GM08714 (cell line): ENCODE measurements at regions not wholly inside any gene's neighbourhood (a gene's known extent, or its start where the extent isn't known, plus 50 kb on each side); places are given as distances from the start of the nearest gene placed in this dataset.

Experiments
- H3K4me3 ChIP-seq: fragments of 200-500 bp; sonication (Bioruptor generic); 2 replicates; pipeline ENCODE4 v1.5.1; 2014; ENCODE audit warnings: mild to moderate bottlenecking, low read length, inconsistent platforms
- ZNF274 ChIP-seq: IDR thresholded peaks from 2 replicates; pipeline ENCODE4 v1.6.1; 2012; ENCODE audit warnings: mild to moderate bottlenecking, low read depth, low read length

DNA sequence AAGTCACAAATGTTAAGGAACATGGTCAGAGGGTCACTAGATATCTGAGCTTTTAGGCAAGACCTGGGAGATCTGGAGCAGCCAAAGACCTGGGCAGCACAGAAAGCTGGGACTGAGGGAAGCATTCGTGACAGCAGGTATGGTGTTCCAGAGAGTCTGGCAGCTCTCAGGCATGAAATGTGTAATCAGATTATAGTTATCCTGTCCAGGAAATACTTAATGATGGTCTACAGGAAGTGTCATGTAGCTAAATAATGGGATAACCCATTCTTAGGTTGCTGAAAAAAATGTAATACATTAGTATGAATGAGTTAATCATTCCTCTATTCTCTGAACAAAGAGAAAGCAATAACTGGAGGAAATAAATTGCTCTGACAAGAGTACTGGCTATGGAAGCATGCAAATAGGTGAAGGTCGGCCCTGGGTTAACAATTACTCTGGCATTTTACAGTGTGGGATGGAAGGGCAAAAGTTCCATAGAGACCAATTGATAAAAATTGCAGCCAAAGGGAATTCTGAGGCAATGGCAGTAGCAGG is 740.5 kb downstream of the CBLN4 start:
- TF ChIP-seq ZNF274 = no peak
- H3K4me3 ChIP-seq = no peak overlapping the region

DNA sequence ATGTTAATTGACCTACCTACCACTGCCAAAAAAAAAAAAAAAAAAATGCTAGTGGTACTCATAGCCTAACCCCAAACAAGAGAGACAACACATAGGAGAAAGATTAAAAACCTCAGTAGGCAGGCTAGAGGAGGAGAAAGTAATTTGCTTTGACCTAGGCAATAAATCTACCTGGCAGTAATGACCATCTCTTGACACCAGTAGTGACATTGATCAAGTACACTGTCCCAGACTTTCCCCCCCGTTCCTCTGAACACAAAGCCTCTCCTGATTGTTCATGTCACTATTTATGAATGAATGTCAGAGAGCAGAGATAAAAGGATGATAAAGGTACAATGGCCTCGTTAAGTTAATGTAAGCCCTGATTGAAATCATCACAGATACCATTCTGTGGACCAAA is 746.8 kb downstream of the CBLN4 start:
- H3K4me3 ChIP-seq = no peak overlapping the region
- TF ChIP-seq ZNF274 = no peak

DNA sequence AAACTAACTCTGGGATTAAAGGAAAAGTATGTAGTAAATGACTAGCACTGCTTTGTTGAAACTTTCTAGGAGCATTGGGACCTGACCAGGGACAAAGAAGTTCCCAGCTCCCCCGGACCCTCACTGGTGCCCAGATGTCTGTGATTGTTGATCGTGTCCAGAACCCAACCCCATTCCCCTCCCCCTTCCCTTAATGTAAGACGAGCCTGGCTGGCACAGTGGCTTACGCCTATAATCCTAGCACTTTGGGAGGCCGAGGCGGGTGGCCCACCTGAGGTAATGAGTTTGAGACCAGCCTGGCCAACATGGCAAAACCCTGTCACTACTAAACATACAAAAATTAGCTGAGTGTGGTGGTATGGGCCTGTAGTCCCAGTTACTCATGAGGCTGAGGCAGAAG is 750.3 kb downstream of the CBLN4 start:
- no peak overlapping the region for H3K4me3 ChIP-seq
- no peak for TF ChIP-seq ZNF274

DNA sequence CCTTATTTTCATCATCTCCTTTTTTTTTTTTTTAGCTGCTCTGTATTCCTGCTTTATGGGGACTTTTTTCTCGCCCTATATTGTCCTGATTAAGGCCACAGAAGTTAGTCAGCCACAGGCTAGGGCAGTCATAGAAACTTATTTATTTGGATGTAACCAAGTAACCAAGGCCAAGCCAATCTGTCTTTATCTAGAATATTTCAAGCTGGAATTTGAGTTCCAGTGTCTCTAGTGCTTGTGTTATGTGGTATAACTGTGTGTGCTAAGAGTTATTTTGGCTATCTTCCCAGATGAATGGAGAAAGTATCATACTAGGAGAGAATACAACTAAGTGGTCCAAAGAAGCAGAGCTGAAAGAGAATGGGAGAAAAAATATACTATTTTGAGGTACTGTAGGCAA is 751.5 kb downstream of the CBLN4 start:
- no peak overlapping the region for H3K4me3 ChIP-seq
- no peak for TF ChIP-seq ZNF274

DNA sequence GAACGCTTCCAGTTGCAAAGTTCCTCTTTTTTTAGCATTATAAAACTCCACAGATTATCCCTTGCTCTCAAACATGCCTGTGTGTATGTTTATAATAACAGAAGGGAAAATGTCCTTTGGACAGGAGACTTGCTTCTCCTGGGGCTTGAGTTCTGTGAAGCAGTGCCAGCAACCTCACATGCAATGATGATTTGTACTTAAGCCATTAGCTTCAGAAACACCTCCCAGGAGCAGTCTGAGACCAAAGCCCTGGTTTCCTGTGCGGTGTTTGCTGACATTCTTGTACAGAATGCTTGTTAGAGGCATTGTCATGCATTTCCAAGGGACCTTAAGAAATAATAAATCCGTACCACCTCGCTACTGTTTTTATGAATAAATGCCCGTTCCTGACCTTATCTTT is 752.8 kb downstream of the CBLN4 start:
- no peak for TF ChIP-seq ZNF274
- no peak overlapping the region for H3K4me3 ChIP-seq

DNA sequence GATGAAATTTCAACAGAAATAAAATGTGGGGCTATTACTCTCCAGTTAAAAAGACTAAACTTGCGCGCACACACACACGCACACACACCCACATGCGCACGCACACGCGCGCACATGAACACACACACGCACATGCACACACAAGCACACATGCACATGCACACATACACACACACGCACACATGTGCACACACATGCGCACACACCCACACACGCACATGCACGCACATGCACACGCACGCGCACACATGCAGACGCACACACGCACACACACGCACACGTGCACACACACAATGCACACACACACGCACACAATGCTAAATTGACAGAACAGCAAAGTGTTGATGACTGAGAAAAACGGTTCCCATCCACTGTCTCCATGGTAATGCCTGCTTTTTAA is 754.1 kb downstream of the CBLN4 start:
- no peak for TF ChIP-seq ZNF274

DNA sequence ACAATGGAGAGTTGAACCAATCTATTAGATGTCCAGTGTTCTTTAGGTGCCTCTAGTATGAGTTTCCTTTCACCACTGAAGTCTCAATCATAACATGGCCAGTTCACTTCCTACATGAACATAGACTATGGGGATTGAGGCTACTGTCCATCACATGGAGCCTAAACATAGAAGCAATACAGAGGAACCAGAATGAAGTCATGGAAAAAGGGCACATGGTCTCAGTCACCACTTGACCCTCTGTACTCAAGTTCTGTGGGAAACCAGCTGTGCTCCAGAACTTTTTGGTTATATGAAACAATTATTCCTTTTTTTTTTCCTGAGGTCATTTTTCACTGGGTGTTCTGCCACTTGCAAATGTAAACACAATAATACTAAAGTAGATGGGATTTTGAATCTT is 762.5 kb downstream of the CBLN4 start:
- no peak overlapping the region for H3K4me3 ChIP-seq
- TF ChIP-seq ZNF274 = no peak

More for the DNA sequence above, 754.1 kb downstream of the CBLN4 start:
- no peak overlapping the region for H3K4me3 ChIP-seq

DNA sequence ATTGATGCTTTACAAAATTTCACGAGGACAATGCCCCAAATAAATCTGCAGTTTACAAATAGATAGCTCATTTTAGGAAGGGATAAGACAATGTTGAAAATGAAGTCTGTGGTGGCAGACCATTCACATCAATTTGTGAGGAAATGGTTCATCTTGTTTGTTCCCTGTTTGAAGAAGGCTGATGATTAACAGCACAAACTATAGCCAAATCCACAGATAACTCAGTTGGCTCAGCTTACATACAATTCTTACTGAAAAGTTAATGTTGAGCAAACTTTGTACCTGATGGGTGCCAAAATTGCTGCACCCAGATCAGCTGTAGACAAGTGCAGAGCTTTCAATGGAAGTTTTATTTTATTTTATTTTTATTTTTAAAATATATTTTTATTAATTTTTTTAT is 763.9 kb downstream of the DOK5 start:
- TF ChIP-seq ZNF274 = no peak
- H3K4me3 ChIP-seq = no peak overlapping the region

DNA sequence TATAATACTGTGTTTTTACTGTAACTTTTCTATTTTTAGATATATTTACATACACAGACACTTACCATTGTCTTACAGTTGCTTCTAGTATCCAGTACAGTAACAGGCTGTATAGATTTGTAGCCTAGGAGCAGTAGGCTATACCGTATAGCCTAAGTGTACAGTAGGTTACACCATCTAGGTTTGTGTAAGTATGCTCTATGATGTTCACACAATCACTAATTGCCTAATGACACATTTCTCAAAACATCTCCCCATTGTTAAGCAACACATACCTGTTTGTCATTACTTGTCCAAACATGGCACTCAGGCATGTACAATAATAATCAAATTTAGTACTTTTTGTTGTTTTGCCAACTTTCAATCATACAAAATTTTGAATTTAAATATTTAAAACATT is 757.3 kb downstream of the DOK5 start:
- TF ChIP-seq ZNF274 = no peak
- no peak overlapping the region for H3K4me3 ChIP-seq

DNA sequence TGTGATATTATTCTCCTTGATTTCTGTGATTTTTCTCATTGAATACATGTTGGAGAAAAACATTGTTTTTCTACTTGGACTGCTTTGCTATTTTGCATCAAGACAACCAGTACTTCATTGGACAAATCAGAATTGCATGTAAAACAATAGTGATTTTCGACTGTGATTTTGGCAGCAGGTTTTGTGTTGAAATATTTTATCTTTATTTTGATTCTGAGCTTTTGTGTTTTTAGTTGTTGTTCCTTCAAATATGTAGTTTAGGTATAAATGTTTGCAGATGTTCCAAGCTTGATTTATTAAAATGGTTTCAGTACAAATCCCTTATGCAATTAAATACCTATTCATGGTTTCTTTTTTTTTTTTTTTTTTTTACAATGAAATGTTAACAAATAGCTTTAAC is 754.1 kb downstream of the DOK5 start:
- no peak for TF ChIP-seq ZNF274

DNA sequence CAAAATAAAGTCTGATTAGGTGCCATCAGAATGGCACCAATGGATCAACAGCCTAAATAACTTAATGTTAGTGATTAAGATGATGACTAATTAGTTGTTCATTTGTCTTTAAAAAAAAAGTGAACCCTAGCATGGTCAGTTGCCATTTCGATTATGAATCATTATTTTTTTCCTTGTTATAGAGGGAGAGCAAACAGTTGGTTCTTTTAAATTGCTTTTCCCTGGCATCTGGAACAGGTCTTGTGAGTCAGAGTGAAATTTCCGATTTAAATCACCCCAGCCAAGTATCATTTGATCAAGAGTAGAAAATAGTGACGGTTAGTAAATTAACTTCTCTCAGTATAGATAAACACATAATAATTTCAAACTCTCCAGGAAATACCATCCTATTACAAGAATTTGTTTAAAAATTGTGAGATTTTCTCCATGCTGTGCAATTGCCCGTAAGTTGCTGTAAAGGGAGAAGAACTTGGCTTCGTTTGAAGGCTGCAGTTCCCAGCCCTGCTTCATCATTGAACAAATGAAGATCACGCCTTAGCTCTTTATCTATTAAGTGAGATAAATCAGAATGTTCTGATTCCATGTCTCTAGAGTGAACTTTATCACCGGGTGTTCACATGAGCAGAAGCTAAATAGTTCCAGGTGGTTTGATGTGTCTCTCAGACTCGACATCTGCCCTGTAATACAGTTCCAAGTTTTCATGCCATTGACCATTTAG is 741.3 kb downstream of the DOK5 start:
- TF ChIP-seq ZNF274 = no peak

More for the DNA sequence above, 754.1 kb downstream of the DOK5 start:
- H3K4me3 ChIP-seq = no peak overlapping the region

DNA sequence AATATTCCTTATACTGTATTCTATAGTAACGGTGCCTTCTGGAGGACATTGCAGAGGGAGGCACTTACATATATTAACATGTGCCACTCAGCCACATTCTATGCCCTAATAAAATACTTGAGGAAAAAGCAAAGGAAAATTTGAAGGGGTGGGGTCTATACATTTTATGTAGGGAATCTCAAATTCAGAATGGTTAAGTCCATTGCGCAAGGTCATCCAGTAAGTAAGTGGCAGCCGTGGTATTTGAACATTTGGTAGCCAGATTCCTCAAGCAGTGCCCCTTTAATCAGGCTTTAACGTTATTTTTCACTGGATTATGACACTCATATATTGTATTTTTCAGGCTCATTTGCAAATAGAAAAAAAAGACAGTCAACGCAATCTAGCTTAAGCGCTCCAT is 738.3 kb downstream of the DOK5 start:
- no peak overlapping the region for H3K4me3 ChIP-seq
- TF ChIP-seq ZNF274 = no peak

More for the DNA sequence above, 741.3 kb downstream of the DOK5 start:
- H3K4me3 ChIP-seq = no peak overlapping the region

DNA sequence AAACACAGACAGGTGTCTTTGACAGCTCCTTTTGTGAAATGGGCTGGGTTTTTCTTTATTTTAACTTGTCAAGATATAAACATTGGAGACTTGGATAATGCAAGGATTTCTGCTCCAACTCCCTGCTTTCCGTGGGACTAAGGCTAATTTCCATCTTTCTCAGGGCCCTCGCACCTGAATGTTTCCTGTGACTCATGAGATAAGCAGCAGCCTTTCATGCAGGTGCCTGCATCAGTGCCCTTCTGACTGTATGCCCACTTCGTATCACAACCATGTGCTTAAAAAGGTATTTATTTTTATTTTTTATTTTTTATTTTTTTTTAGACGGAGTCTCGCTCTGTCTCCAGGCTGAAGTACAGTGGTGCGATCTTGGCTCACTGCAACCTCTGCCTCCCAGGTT is 736.1 kb downstream of the DOK5 start:
- TF ChIP-seq ZNF274 = no peak
- H3K4me3 ChIP-seq = no peak overlapping the region

DNA sequence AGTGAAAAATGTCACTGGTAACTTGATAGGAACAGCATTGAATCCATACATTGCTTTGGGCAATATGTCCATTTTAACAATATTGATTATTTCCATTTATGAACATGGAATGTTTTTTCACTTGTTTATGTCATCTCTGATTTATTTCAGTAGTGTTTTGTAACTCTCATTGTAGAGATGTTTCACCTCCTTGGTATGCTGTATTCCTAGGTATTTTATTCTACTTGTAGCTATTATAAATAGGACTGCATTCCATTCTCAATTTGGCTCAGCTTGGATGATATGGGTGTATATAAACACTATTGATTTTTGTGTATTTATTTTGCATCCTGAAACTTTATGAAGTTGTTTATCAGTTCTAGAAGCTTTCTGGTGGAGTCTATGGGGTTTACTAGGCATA is 730.3 kb downstream of the DOK5 start:
- no peak for TF ChIP-seq ZNF274
- H3K4me3 ChIP-seq = no peak overlapping the region

DNA sequence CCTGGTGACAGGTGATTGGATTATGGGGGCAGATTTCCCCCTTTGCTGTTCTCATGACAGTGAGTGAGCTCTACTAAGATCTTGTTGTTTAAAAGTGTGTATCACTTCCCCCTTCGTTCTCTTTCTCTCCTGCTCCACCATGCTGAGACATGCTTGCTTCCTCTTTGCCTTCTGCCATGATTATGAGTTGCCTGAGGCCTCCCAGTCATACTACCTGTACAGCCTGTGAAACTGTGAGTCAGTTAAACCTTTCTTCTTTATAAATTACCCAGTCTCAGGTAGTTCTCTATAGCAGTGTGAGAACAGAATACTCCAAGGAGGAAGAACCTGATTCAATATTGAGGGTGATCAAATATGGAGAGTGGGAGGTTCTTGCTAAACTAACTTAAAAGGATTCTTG is 724.9 kb downstream of the DOK5 start:
- no peak overlapping the region for H3K4me3 ChIP-seq
- no peak for TF ChIP-seq ZNF274

DNA sequence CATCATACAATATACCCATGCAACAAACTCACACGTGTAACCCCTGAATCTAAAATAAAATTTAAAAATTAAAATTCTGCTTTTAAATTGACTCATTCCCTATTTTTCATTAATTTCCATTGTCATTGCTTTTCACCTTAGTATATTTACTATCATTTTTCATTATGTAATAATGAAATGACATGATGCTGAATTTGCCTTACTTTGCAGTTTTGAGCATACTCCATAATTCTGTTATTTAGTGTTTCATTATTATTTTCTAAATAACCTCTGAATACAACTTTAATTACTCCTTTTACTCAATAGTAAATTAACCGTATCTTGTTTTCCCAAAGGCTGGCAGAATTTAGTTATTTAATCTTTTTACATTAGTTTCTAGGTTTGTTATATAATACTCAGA is 719.6 kb downstream of the DOK5 start:
- no peak for TF ChIP-seq ZNF274
- H3K4me3 ChIP-seq = no peak overlapping the region
